Mammary epithelial cell (primary cell): ENCODE measurements at regions not wholly inside any gene's neighbourhood (a gene's known extent, or its start where the extent isn't known, plus 50 kb on each side); places are given as distances from the start of the nearest gene placed in this dataset.

Source experiments
- CTCF ChIP-seq, 2 donors: IDR thresholded peaks in 1 of 2; conservative IDR thresholded peaks in 1 of 2; 2 replicates each; pipeline ENCODE4 v1.5.1; 2011 to 2012; ENCODE audit warnings: inconsistent platforms in 2 of 2, low read length in 2 of 2, mild to moderate bottlenecking in 2 of 2, control low read depth in 1 of 2, low read depth in 1 of 2; ENCODE audit not compliant: insufficient read depth in 1 of 2; ENCODE audit errors: extremely low read depth in 1 of 2
- EZH2 ChIP-seq: IDR thresholded peaks from 2 replicates; pipeline ENCODE4 v1.6.1; 2012; ENCODE audit warnings: low read length, inconsistent platforms, borderline replicate concordance

- TF ChIP-seq CTCF (conservative IDR thresholded peaks at IDR 0.05 in 1 of 2, IDR thresholded peaks at IDR 0.05 in 1 of 2; ENCODE audit: extremely low read depth in 1 of 2, insufficient read depth in 1 of 2, low read depth in 1 of 2, low read length in 2 of 2) = no peak
- TF ChIP-seq EZH2 = no peak
Measured at GRCh38 chr3:159453945-159454344, 534.7 kb upstream of the IL12A start.
